ENCODE measurements at regions not wholly inside any gene's neighbourhood (a gene's known extent, or its start where the extent isn't known, plus 50 kb on each side); places are given as distances from the start of the nearest gene placed in this dataset.

DNA sequence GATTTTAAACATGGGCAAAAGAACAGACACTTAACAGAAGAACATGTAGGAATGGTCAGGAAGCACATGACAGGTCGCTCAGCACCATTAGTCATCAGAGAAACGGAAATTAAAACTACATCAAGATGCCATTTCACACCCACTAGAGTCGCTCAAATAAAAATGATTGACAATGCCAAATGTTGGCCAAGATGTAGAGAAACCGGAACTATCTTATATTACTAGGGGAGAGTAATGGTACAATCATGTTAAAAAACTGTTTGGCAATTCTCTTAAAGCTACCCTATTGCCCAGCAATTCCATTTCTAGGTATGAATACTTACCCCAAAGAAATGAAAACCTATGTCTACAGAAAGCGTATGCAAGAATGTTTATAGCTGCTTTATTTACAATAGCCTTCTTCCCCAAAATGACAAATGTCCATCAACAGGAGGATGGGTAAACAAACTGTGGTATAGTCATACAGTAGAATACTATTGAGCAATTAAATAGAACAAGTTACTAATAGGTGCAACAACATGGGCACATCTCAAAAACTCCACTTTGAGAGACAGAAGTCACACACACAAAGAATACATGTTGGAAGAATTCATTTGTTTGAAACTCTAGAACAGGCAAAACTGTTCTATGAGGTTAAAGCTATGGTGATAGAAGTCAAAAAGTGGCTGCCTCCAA lies 92.8 kb downstream of the ETS2 start:
- no peak for DNase-seq (ENCODE audit: low read depth in 1 of 2, low spot score in 1 of 2)

DNA sequence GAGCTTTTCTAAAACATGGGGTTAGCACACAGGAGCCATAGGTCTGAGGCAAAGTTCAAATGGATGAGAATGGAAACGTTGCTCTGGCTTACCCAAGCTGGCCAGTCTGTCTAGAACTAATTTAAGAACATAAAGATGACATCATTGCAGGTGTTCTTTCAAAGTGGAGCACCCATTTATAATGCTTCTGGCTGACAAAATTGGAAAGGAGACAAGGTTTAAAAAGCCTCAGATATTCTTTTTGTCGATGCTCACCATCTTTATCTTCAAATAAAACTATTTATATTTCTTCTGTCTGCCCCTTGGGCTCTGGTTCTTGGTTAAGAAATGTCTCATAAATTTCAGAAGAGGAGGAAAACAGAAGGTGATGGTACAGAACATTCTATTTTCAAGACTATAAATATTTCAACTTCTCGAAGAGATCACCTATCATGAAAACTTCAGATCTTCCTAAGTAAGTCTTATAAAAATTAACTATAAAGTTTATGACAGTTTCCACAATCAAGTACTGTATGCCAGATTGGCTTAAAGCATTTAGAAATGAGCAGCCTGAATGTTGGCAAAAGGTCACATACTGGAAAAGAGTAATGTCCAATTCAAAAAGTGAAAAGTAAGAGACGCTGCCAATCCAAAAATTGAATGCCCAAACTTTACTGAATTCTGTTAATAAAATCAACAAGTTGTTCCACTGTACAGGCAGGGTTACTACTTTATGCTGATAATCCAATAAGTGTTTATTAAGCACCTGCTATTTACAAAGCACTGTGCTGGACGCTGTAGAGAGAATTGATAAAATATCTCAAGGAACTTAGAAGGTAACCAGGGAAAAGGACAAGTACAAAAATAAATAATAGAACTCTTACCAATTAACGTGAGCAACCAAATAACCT lies 92.0 kb downstream of the ETS2 start:
- DNase-seq (ENCODE audit: low read depth in 1 of 2, low spot score in 1 of 2), result no peak

DNA sequence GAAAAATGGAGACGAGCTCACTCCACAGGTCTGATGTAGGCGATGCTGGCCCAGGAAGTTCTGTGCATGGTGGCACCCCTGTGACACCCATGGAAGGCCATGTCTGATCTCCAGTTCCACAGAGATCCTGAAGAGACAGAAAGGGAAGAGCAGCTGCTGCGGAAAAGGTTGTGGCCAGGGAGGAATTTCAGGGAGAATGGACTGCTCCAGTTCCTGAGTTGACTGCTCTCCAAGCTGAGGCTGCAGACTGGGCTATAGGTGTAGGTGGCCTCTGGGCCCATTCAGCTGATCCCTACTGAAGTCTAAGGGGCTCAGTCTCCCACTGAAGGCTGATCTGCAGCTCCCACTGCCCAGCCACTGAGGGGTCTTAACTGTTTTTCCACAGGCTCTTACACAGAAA lies 89.2 kb downstream of the ETS2 start:
- DNase-seq (ENCODE audit: low read depth in 1 of 2, low spot score in 1 of 2), result no peak

DNA sequence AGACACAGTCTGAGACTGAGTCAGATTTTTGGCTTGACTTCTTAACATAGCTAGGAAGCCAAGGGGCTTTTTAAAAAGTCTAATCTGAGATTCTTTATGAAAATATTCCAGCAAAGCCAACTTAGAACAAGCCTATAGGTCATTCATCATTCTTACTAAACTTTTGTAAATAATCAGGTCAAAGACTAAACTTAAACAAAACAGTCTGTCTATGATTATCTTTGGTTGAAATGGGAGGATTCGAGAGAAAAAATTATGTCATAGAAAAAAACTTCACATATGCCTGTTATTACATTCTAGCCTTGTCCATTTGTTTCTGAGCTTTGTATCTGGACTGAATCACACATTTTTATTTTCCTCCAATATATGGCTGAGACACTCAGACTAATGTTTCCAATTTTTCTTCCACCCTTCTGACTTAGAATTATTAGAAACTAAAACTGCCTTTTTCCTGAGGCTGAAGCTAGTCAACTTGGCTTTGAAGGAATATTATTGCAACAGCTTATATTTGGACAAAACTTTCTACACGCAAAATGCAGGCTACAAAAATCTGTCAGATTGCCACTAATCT lies 83.3 kb downstream of the ETS2 start:
- DNase-seq (ENCODE audit: low read depth in 1 of 2, low spot score in 1 of 2), result no peak

DNA sequence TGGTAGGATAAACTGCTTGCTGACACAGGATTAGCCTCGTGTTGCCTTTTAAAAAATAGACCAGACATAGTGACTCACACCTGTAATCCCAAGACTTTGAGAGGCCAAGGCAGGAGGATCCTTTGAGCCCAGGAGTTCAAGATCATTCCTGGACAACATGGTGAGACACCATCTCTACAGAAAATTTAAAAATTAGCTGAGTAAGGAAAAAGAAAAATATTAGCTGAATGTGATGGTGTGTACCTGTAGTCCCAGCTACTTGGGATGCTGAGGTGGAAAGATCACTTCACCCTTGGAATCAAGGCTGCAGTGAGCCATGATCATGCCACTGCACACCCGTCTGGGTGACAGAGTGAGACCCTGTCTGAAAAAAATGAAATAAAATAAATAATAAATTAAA lies 82.0 kb downstream of the ETS2 start:
- DNase-seq (ENCODE audit: low read depth in 1 of 2, low spot score in 1 of 2), result no peak

DNA sequence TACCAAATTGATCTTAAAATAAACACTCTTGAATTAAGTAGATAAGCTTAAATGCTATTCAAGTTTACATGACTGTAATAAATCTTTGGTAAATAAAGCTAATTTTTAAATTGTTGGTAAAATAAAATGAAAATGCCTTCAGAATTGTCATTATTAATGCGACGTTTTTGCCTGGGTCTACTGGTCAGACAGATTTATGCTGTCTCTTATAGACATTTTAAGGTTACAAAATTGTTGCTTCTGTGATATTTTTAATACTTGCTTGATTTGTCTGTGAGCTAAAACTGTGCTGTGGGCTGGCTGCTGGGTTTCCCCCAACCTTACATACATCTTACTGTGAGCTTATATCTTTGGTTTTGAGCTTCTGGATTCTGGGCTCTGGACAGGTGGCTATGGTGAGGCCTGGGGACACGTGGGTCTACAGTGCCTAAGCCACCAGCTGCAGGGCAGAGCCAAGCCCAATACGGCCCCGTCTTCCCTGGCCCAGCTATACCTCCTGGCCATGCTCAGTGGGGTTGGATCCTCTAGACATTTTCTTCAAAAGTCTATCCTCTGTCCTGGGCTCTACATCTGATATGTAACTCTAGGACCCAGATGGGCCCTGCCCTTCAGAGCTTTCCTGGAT lies 81.4 kb downstream of the ETS2 start:
- DNase-seq (ENCODE audit: low read depth in 1 of 2, low spot score in 1 of 2), result no peak

DNA sequence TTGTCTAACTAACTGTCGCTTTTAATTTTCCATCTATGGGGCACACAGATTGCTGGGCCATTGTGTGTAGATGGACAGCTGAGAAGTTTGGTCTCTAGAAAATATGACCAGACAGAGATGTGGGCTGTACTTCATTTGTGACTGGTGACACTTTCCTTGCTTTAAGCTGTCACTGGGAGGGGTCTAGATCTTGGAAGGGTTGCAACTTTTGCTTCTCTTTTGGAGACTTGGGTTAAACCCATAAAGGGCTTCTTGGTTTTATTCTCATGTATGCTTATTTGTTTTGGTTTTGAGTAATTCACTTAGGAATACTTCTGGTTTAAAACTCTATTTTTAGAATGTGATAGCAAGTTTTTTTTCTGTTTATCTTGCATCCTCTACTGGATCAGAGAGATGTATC lies 80.2 kb downstream of the ETS2 start:
- no peak for DNase-seq (ENCODE audit: low read depth in 1 of 2, low spot score in 1 of 2)

DNA sequence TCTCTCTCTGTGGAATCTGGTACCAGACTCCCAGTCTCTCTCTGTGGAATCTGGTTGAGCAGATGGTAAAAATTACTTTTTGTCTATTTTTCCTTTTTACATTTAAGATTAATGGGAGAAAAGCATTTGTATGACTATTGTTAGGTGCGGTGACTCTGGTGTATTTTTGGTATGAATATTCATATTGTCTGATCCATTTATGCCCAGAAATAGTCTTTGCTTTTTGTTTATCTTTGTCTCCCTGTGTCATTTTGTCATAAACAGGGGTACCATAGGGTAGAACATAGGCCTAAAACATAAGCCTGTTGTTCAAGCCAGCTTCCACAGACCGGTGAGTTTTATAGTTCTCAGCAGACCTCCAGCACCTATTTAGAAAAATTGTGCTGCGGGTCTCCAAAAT lies 78.7 kb downstream of the ETS2 start:
- DNase-seq (ENCODE audit: low read depth in 1 of 2, low spot score in 1 of 2), result no peak

DNA sequence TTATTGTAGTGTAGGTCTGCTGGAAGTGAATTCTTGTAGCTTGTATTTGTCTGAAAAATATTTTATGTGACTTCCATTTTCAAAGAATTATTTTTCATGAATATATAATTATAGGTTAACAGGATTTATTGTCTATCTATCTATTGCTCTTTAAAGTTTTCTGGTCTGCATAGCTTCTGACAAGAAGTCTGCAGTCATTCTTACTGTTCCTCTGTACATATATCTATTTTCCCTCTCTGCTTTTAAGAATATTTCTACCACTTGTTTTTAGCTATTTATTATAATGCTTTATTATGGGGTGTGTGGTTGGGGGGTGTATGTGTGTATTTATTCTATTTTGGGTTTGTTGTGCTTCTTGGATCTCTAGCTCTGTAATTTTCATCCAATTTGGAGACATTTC lies 77.4 kb downstream of the ETS2 start:
- no peak for DNase-seq (ENCODE audit: low read depth in 1 of 2, low spot score in 1 of 2)

DNA sequence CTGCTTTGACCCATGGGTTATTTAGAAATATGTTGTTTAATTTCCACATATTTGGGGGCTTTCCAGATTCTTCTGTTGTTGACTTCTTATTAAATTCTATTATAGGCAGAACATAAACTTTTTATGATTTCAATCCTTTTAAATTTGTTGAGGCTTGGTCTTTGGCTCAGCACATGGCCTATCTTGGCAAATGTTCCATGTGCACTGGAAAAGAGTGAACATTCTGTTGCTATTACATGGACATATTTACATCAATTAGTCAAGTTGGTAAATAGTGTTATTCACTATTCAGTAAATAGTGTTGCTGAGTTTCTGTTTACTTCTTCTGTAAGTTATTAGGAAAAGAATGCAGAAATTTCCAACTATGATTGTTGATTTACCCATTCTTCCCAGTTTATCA lies 75.4 kb downstream of the ETS2 start:
- no peak for DNase-seq (ENCODE audit: low read depth in 1 of 2, low spot score in 1 of 2)

DNA sequence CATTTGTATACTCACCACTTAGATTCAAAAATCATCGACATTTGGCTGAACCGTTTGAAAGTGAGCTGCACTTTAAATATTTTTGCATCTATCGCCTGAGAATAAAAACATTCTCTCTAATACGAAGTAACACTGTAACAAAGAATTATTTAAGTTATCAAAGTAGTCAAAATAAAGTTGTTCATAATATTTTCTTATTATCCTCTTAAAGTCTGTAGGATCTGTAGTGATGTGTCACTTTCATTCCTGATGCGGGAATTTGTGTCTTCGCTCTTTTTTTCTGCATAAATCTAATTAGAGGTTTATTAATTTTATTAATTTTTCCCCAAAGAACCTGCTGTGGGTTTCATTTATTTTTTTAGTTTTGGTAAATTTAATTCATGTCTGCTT lies 74.8 kb downstream of the ETS2 start:
- no peak for DNase-seq (ENCODE audit: low read depth in 1 of 2, low spot score in 1 of 2)

DNA sequence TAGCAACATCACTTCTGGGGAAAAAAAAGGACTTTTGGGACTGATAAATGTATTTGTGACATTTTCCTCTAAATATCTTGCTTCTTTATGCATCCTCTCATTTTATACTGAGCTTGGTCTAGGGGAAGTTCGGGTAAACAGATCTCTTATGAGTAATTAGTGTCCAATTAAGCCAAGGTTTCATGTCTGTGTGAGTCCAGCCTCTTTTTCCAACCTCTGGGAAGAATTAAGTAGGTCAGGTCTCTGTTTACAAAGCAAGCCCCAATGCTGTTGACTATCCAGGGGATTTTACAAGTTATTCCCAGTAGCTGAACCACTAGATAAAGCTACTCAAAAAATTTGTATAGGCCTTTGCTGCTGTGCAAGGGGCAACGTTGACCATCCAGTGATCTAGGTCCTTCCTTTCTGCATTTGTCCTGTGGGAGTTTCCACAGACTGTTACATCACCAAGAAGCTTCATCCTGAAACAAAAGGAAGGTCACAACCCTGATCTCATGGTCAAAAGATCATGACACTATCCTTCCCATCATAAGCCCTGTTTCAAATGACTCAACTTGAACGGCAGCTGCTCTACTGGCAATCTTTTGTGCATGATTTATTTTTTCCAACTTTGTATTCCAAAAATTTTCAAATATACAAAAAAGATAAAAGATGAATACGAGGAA lies 74.3 kb downstream of the ETS2 start:
- DNase-seq (ENCODE audit: low read depth in 1 of 2, low spot score in 1 of 2), result no peak

DNA sequence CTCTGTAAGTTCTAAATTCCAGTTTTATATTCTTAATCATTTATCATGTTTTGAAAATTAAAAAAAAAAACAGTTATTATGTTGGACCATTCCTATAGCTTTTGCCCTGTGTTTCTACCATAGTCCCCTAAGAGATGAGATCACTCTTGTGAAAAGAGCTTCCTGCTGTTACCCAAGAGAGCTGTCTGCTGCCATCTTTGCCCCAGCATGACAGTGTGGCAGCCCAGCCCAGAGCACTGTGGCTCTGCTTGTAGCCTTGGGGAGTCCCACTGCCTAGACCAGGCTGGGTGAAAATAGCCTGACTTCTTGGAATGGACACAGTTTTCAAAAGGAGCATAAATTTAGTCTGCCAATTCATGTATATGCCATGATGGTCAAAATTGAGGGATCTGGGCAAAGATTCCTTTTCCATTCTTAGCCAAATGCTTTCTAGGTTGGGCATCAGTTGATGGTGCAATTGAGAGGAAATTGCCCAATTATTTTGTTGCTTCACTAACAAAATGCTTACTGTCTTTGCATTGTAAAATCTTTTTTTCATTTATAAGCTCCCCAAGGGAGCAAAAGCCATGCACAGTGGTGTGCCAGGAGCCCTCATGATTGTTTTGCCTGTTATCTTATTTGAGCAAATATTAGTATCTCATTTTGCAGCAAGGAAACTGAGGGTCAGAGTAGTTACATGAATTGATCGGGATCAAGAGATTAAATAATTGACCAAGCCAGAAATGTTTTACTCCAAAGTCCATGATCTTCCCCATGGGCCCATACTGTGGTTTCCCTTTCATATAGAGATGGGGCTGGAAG lies 72.8 kb downstream of the ETS2 start:
- no peak for DNase-seq (ENCODE audit: low read depth in 1 of 2, low spot score in 1 of 2)

DNA sequence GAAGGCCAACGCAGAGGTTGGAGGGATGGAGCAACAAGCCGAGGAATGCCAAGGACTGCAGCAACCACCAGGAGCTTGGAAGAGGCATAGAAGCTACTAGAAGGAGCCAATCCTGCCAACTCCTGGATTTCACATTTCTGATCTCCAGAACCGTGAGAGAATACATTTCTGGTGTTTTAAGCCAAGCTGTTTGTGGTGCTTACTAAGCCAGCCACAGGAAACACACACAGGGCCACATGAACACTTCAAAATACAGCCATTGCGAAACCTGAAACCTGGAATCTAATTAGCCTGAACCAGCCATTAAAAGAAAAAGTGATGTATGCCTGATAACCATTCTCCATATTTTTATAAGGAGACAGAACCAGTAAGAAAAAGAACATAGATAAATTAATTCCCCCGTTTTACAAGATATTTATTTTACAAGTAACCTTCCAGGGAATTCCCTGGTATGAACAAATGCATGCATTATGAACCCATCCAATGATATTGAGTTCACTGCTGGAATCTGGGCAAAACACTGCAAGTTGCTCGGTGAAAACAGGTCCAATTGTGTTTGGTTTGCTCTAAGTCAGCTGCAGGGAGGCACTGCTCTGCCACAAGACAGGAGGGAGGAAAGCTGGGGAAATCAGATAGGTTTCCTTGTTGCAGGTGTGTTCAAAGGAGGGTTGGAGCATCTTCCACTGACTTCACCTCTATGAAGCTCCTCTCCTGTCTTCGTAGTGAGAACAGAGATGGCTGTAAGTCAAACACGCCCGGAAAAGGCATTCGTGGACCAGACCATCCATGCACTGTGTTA lies 70.2 kb downstream of the ETS2 start:
- DNase-seq (ENCODE audit: low read depth in 1 of 2, low spot score in 1 of 2), result no peak

Measured in stimulated activated CD4-positive, alpha-beta T cell treated with anti-CD3 and anti-CD28 coated beads, Interleukin-15, amount 100 ng/mL, for 1 hour (primary cell).